PFSK-1 (cell line): ENCODE measurements at regions not wholly inside any gene's neighbourhood (a gene's known extent, or its start where the extent isn't known, plus 50 kb on each side); places are given as distances from the start of the nearest gene placed in this dataset.

Experiments
- FOXP2 ChIP-seq: optimal IDR thresholded peaks from 2 replicates; pipeline ENCODE3; 2011; ENCODE audit warnings: borderline replicate concordance, control low read depth, inconsistent platforms; ENCODE audit not compliant: insufficient read depth; ENCODE audit errors: extremely low read length, extremely low read depth
- POLR2AphosphoS5 ChIP-seq: IDR thresholded peaks from 2 replicates; pipeline ENCODE4 v1.6.1; 2012; ENCODE audit warnings: low read depth, mild to moderate bottlenecking, control low read depth, low read length, moderate library complexity
- REST ChIP-seq, 2 experiments: IDR thresholded peaks; 2 replicates each; pipeline versions ENCODE4 v1.6.1 to v1.8.0; 2011 to 2012; ENCODE audit warnings: low read depth in 2 of 2, low read length in 2 of 2, control low read depth in 1 of 2, inconsistent platforms in 1 of 2, mild to moderate bottlenecking in 1 of 2, moderate library complexity in 1 of 2; ENCODE audit not compliant: insufficient read depth in 1 of 2
- SIN3A ChIP-seq: IDR thresholded peaks from 2 replicates; pipeline ENCODE4 v1.6.1; 2012; ENCODE audit warnings: mild to moderate bottlenecking, low read length, moderate library complexity, borderline replicate concordance; ENCODE audit not compliant: insufficient read depth
- TAF1 ChIP-seq: IDR thresholded peaks from 2 replicates; pipeline ENCODE4 v1.6.1; 2012; ENCODE audit warnings: low read length, control low read depth, borderline replicate concordance; ENCODE audit not compliant: insufficient read depth

GRCh38 chr4:34516524-34516923, 1727.8 kb downstream of the ARAP2 start:
- TF ChIP-seq FOXP2 (no peak), SIN3A (no peak), POLR2AphosphoS5 (no peak), TAF1 (no peak), REST (IDR thresholded peaks at IDR 0.05; ENCODE audit: insufficient read depth in 1 of 2, low read depth in 2 of 2, low read length in 2 of 2) (no peak)

DNA sequence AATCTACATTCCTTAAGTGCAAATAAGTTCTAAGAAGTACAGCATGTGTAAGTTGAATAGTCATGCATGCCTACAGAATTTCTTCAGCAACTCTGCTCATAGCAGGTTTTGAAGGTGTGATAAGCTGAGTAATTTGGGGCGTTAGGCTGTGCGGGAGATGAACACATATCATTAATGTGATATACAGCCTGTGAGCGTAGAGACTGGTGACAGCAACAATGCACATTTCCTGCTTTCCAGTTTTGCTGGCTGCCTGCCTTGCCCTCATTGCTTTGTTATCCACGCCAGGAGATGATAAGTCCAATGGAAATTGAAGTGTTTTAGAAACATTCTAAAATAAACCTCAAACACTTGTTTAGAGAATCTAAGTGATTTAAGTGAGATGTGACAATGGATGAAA, 1709.4 kb downstream of the ARAP2 start:
- TF ChIP-seq SIN3A (no peak), REST (IDR thresholded peaks at IDR 0.05; ENCODE audit: insufficient read depth in 1 of 2, low read depth in 2 of 2, low read length in 2 of 2) (no peak), TAF1 (no peak), FOXP2 (no peak), POLR2AphosphoS5 (no peak)

DNA sequence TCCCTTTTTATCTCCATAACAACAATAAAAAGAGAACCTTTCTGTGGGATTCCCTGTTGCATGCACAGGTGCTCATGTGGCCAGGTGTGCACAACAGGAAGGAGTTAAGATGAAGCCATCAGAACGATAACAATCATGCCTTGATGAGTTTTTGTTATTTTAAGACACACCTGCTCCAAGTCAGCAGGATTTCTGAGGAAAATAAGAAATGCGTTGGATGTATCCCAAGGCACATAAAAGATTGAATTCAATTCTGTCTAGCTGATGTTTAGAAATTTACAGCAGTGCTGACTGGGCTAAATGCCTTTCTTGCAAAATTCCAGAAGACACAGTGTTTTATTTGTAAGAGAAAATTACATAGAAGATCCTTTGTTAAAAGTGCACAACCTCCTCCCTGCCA, 1678.2 kb downstream of the ARAP2 start:
- TF ChIP-seq POLR2AphosphoS5 (no peak), FOXP2 (no peak), SIN3A (no peak), REST (IDR thresholded peaks at IDR 0.05; ENCODE audit: insufficient read depth in 1 of 2, low read depth in 2 of 2, low read length in 2 of 2) (no peak), TAF1 (no peak)

DNA sequence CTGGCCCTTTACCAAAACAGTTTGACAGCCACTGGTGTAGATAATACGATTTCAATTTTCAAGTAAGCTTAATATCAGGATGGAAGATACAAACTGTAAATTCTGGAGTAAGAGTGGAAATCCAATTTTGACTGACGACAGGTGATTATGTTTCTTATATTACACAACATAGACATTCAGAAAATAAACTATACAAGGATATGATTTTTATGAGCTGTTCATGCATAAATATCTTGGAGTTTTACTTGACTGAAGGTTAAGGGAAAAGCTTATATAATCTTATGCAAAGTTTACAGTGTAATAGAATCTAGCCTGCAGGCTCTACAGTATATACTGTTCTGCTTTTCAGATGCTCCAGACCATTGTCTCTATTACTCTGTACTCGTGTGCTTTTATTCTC, 1672.3 kb downstream of the ARAP2 start:
- no peak for TF ChIP-seq SIN3A
- TF ChIP-seq FOXP2: no peak
- no peak for TF ChIP-seq TAF1
- no peak for TF ChIP-seq REST (IDR thresholded peaks at IDR 0.05; ENCODE audit: insufficient read depth in 1 of 2, low read depth in 2 of 2, low read length in 2 of 2)
- no peak for TF ChIP-seq POLR2AphosphoS5

DNA sequence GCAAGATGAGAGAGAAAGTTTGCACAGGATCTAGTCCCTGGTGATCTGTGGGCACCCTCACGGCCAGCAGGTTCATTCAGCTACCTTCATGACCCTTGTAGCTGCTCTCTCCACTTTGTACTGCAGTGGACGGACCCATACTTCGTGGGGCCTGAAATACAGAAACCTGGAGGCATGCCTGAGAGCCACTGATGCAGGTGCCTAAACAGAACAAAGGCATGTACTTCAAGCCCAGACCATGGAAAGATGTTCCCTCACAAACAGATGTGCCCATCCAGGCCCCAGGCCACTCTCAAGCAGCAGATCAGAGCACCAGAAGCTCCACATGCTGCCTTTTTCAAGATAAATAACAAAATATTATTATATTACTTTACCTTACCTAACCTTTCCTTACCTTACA, 1629.0 kb downstream of the ARAP2 start:
- TF ChIP-seq SIN3A: no peak
- TF ChIP-seq REST (IDR thresholded peaks at IDR 0.05; ENCODE audit: insufficient read depth in 1 of 2, low read depth in 2 of 2, low read length in 2 of 2): no peak
- TF ChIP-seq POLR2AphosphoS5: no peak
- no peak for TF ChIP-seq TAF1
- TF ChIP-seq FOXP2: no peak
